HG03045 (cell line): ENCODE measurements at regions not wholly inside any gene's neighbourhood (a gene's known extent, or its start where the extent isn't known, plus 50 kb on each side); places are given as distances from the start of the nearest gene placed in this dataset.

Source experiments
- ATAC-seq: cut with Tn5 transposase; IDR thresholded peaks from one replicate; pipeline ENCODE4 v1.9.1; 2021; ENCODE audit warnings: mild to moderate bottlenecking, moderate library complexity; ENCODE audit not compliant: unreplicated experiment

GRCh38 chr1:232291261-232291660 lies 338.7 kb downstream of the SIPA1L2 start:
- ATAC-seq = no peak

GRCh38 chr1:232290570-232290969 lies 339.4 kb downstream of the SIPA1L2 start:
- no peak for ATAC-seq

GRCh38 chr1:232287676-232288569 lies 342.0 kb downstream of the SIPA1L2 start:
- ATAC-seq = no peak

- ATAC-seq = no peak
These were observed 344.8 kb downstream of the SIPA1L2 start for GRCh38 chr1:232285138-232285537.

- ATAC-seq = no peak
These were observed 346.1 kb downstream of the SIPA1L2 start for GRCh38 chr1:232283864-232284263.

GRCh38 chr1:232282498-232282897 lies 347.4 kb downstream of the SIPA1L2 start:
- ATAC-seq = no peak

GRCh38 chr1:232280910-232281309 lies 349.0 kb downstream of the SIPA1L2 start:
- ATAC-seq = no peak

- no peak for ATAC-seq
These were observed 350.0 kb downstream of the SIPA1L2 start for GRCh38 chr1:232279909-232280400.

GRCh38 chr1:232278925-232279324 lies 351.0 kb downstream of the SIPA1L2 start:
- no peak for ATAC-seq

GRCh38 chr1:232276651-232277050 lies 353.3 kb downstream of the SIPA1L2 start:
- no peak for ATAC-seq

GRCh38 chr1:232274999-232275710 lies 354.8 kb downstream of the SIPA1L2 start:
- no peak for ATAC-seq

GRCh38 chr1:232274236-232274855 lies 355.6 kb downstream of the SIPA1L2 start:
- ATAC-seq = no peak

GRCh38 chr1:232273011-232273410 lies 356.9 kb downstream of the SIPA1L2 start:
- ATAC-seq = no peak

- no peak for ATAC-seq
These were observed 357.8 kb downstream of the SIPA1L2 start for GRCh38 chr1:232271991-232272589.

GRCh38 chr1:232271299-232271698 lies 358.6 kb downstream of the SIPA1L2 start:
- ATAC-seq = no peak

GRCh38 chr1:232269988-232270387 lies 359.9 kb downstream of the SIPA1L2 start:
- no peak for ATAC-seq

- no peak for ATAC-seq
These were observed 361.9 kb downstream of the SIPA1L2 start for GRCh38 chr1:232267837-232268598.

- ATAC-seq = no peak
These were observed 362.7 kb downstream of the SIPA1L2 start for GRCh38 chr1:232267092-232267836.

- ATAC-seq = no peak
These were observed 366.5 kb downstream of the SIPA1L2 start for GRCh38 chr1:232263452-232263851.

GRCh38 chr1:232262991-232263390 lies 366.9 kb downstream of the SIPA1L2 start:
- no peak for ATAC-seq
